ENCODE measurements at regions not wholly inside any gene's neighbourhood (a gene's known extent, or its start where the extent isn't known, plus 50 kb on each side); places are given as distances from the start of the nearest gene placed in this dataset.

- no peak for TF ChIP-seq EP300 (IDR thresholded peaks at IDR 0.05)
- TF ChIP-seq POLR2AphosphoS5 (IDR thresholded peaks at IDR 0.05): no peak
- no peak for TF ChIP-seq CTCF (IDR thresholded peaks at IDR 0.05)
- TF ChIP-seq POLR2A (IDR thresholded peaks at IDR 0.05): no peak
These were observed 644.8 kb upstream of the PKN2 start for GRCh38 chr1:88039240-88039639.
